C4-2B (cell line): ENCODE measurements at regions not wholly inside any gene's neighbourhood (a gene's known extent, or its start where the extent isn't known, plus 50 kb on each side); places are given as distances from the start of the nearest gene placed in this dataset.
"Not testable (repeated sequence)": the region's sequence is repeated elsewhere in the genome, so short reads cannot be mapped to it uniquely, and the experiment has no call there.

Experiments
- H3K27ac ChIP-seq: fragments of 450-650 bp; 2 replicates; pipeline ENCODE4 v1.5.1; 2017
- CTCF ChIP-seq: fragments of 450-650 bp; conservative IDR thresholded peaks from 2 replicates; pipeline ENCODE4 v1.5.1; 2017; ENCODE audit warnings: mild to moderate bottlenecking
- ZFX ChIP-seq: fragments of 450-650 bp; IDR thresholded peaks from 2 replicates; pipeline ENCODE4 v1.6.1; 2017

- H3K27ac ChIP-seq: no peak overlapping the region
- TF ChIP-seq CTCF (no peak), ZFX (no peak)
Measured at GRCh38 chr13:110045919-110046318, 259.5 kb upstream of the IRS2 start.

- H3K27ac ChIP-seq: no peak overlapping the region
- TF ChIP-seq CTCF (no peak), ZFX (no peak)
Measured at GRCh38 chr13:110045202-110045601, 258.8 kb upstream of the IRS2 start.

DNA sequence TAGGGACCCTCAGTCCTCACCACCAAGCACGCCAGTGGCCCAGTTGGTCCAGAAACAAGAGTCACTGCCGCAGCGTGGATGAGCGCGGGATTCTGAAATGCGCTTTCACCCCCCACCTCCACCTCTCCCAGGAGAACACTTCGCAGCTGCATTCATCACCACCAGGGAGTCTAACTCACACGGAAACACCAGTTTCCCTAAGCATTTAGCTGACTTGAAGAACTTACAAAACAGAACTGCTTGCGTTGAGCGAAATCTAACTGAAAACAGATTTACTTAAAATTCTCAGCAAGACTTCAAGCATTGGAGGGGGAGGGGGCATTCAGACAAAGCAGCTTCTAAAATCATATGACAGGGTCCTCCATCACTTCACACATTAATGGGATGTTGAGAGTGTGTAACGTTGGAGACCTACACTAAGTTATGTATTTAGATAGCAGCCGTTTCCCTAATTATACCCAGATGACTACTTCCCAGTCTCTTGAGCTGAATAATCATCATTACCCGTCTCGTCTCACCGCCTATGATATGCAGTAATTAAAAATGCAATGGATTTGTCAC is 258.2 kb upstream of the IRS2 start:
- TF ChIP-seq CTCF (no peak), ZFX (no peak)
- H3K27ac ChIP-seq: no peak overlapping the region

GRCh38 chr13:110042253-110042950 is 256.0 kb upstream of the IRS2 start:
- H3K27ac ChIP-seq: no peak overlapping the region
- TF ChIP-seq CTCF (no peak), ZFX (no peak)

- H3K27ac ChIP-seq: not testable (repeated sequence)
Measured at GRCh38 chr13:110041638-110042037, 255.3 kb upstream of the IRS2 start.

DNA sequence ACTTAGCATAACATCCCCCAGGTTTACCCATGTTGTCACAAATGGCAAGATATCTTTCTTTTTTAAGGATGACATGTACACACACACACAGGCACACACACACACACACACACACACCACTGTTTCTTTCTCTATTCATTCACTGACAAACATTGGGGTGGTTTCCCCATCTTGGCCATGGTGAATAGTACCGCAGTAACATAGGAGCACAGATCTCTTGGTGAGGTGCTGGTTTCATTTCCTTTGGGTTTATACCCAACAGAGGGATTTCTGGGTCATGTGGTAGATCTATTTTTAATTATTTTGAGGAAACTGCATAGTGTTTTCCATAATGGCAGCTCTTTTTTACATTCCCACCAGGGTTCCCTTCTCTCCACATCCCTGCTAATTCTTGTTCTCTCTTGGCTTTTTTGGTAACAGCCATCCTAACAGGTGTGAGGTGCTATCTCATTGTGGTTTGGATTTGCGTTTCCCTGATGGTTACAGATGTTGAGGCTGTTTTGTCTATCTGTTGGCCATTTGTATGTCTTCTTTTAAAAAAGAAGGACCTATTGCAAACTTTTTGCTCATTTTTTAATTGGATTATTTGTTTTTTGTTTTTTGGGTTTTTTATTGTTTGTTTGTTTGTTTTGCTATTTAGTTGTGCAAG is 251.7 kb upstream of the IRS2 start:
- TF ChIP-seq ZFX (no peak), CTCF (no peak)
- H3K27ac ChIP-seq: no peak overlapping the region

DNA sequence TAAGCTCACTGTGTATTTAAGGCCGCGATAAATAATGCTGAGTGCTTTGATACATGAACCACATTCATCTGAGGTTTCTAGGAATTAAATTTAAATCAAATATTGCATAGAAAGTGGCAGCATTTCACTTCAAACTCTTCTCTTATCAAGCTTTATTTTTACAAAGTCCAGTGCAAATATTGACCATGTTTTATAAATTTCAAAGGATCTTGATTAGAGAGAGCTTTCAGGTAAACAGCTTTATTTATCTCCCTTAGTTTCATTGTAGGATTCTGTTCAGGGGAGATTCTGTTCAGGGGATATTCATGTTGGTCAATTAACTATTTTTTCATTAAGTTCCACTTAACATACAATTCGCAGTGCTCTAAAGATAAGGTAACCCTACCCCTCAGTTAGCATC is 249.7 kb upstream of the IRS2 start:
- TF ChIP-seq CTCF (no peak), ZFX (no peak)
- H3K27ac ChIP-seq: no peak overlapping the region
